HL-60/S4 (cell line): ENCODE measurements at regions not wholly inside any gene's neighbourhood (a gene's known extent, or its start where the extent isn't known, plus 50 kb on each side); places are given as distances from the start of the nearest gene placed in this dataset.
"Not testable (repeated sequence)": the region's sequence is repeated elsewhere in the genome, so short reads cannot be mapped to it uniquely, and the experiment has no call there.

Experiments
- in situ Hi-C: fragments of 300-500 bp; cut with MboI; formaldehyde crosslinking; loops from 2 replicates; pipeline ENCODE4 v1.14.3; 2022; ENCODE audit warnings: low sequenced_read_pairs

- in situ Hi-C loops, result no loop called here
These were observed 184.3 kb downstream of the EDN1 start for GRCh38 chr6:12474167-12475140.

DNA sequence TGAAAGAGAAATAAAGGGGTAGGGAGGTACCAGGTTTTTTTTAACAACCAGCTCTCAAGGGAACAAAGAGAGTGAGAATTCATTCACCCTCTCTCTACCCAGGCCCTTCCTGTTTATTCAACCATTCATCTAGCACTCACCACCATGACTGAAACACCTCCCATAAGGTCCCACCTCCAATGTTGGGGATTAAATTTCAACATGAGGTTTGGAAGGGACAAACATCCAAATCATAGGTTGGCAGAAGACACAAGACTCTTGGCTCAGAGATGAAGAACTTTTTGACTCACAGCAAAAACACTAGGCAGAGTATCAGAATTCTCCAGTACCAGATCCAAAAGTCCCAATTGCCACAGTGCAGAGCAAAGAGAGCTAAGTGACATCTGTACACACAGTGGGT is 186.3 kb downstream of the EDN1 start:
- in situ Hi-C loops, result no loop called here

DNA sequence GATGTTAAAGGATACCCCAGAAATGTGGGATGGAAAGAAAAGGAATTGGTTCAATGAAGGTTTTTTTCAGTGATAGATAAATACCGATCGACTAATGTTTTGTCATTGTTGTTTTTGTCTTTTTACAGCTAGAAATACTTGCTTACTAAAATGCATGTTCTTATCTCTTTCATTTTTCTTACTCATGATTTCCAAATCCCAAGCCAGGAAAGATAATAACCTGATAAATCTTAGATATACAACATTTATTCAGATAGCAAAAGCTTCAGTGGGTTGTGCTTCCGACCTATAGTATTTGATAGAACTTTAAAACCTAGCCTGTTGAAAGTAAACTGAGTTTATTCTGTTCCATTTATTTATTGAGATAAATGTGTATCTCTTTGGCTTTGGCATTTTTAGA is 187.5 kb downstream of the EDN1 start:
- in situ Hi-C loops, result no loop called here

DNA sequence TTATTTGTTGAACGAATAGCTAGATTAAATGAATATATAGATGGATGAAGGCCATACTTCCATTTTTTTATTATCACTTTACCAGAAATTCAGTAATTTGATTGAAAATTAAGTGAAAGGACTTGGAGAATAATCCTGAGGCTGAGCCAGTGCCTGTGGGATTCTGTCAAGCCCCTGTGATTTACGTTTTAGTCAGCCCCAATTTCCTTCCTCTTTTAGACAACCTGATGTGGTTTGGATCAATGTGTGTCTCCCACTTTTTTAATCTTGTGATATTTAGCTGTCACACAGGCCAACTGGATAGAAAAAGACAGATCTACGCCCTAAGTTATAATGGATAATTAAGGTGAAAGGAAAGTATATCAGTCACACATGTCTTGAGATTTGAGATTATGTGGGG is 188.8 kb downstream of the EDN1 start:
- in situ Hi-C loops, result no loop called here

DNA sequence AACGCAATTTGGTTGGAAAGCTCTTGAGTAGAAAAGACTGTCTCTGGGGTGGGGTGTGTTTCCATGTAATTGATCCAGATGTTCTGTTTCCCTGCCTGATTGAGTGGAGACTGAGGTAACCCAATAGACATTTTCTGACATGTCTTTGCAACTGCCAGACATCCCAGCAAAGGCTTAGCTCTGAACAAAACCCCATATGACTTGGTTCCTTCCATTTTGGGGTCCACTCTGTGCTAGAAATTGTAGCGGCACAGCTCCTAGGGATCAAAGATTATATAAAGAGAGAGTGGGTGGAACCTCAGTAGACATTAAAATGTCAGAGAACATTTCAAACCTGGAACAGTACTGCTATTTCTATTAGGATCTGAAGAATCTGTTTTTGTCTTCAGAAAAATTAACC is 189.3 kb downstream of the EDN1 start:
- in situ Hi-C loops, result no loop called here

- in situ Hi-C loops, result no loop called here
These were observed 189.7 kb downstream of the EDN1 start for GRCh38 chr6:12479881-12480280.

DNA sequence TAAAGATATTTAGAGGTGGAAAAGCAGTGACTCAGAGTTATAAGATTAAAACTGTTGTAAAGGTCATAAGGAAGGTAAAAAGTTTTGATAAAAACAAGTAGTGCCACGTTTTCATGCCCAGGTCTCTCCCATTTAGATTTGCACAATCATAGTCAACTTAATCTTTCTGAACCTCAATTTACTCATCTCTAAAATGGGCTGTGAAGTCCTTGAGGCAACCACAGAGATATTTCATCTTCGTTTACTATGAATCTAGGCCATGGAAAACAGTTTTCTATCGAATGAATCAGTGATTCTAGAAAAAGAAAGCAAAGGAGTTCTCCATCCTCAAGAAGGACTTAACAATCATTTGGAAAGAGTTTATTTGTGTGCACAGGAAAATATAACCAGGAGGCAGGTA is 190.2 kb downstream of the EDN1 start:
- in situ Hi-C loops, result no loop called here

GRCh38 chr6:12481292-12481691 is 191.1 kb downstream of the EDN1 start:
- in situ Hi-C loops, result no loop called here

GRCh38 chr6:12481850-12482249 is 191.7 kb downstream of the EDN1 start:
- in situ Hi-C loops, result no loop called here

DNA sequence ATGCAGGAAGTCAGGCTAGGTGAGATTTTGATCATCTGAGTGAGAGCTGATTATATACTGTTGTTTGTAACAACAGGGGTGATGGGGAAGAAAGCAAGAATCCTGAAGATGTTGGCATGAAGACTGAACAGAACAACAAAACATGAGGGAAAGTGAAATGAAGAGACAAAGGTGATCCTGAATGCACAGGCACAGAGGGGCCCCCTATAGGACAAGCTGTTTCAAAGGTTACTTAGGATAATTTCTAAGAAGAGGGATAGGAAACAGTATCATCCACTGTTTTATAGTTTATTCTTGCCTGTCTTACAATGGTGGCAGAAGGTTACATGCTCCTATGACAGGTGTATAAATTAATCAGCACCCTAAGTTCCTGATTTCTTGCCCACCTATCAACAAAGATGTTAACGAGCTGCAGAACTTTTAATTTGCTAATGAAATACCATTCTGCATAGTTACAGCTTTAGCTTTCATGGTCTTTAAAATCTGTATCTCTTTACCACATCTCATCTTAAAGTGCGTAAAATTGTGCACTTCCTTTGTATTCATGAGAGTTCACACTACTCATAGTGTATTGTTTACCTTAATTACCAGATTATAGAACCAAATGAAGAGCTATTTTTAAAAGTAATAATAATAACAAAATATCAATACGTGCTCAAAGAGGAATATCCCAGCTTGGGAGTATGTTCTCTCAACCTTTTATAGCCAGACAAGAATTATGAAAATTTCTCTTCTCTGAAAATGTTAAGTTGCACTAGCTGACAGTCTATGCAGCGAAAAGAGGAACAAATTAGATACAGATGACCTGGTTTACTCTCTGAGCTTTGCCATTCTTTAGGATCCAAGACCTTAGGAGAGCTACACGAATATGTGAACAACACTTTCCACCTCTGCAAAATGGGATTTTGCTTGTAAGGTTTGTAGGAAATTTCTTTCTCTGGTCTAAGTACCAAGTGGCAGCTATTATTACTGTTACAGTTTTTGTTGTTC is 192.5 kb downstream of the EDN1 start:
- in situ Hi-C loops, result no loop called here

DNA sequence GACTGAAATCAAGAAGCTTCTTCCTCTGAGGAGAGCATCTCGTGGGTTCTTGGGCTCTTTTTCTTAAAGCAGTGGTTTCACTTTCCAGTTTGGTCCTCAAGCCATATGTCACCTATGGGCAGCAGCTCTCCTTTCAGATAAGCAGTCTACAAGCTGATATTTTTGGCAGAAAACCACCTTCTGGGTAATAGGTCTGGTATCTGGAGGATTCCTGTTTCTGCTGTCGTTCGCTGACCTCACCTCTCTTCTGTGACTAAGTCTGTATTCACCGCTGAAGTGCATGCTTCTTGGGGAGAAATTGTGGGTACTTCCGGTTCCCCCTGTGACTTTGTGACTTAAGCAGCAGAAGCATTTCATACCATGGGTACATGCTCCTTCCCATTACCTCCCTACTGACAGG is 193.6 kb downstream of the EDN1 start:
- in situ Hi-C loops, result no loop called here

DNA sequence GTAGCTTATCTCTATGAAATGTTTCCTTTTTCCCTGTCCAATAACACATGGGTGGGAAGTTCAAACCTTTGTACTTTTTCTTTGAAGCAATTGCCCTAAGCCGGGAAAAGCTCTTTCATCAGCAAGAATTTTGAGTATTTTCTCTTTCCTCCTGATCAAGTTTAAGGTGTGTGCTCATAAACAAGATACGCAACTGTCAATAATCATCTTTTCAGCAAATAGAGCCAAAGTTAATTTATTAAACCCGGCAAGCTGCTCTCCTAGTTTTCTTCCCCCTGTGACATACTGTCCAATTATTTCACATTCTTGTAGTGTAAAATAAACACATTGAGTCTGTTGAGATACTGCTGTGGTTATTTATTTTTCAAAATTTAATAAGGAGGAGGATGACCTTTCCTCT is 194.4 kb downstream of the EDN1 start:
- in situ Hi-C loops, result no loop called here

DNA sequence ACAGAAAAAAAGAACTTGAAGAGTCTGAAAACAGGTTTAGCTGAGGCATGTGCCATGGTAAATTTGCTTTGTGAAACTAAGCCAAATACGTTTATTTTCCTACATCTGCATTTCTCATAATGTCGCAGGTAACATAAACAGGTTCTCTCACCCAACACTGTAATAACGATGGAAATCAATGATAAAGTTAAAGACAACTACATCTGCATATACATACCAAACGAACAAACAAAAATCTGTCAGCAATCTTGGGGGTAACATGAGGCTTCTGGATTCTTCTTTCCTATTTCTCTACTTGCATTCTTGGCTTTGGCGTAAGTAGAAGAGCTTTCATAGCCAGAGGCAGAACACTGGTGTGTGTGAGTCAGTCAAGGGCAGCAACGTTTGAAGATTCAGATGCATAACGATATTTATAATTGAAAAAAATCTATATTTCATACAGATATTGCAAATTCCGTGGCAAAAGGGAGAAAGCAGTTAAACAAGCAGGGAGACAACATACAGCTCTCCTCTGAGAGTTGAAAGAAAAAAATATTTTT is 195.1 kb downstream of the EDN1 start:
- in situ Hi-C loops, result no loop called here

GRCh38 chr6:12485837-12486236 is 195.7 kb downstream of the EDN1 start:
- in situ Hi-C loops, result no loop called here

DNA sequence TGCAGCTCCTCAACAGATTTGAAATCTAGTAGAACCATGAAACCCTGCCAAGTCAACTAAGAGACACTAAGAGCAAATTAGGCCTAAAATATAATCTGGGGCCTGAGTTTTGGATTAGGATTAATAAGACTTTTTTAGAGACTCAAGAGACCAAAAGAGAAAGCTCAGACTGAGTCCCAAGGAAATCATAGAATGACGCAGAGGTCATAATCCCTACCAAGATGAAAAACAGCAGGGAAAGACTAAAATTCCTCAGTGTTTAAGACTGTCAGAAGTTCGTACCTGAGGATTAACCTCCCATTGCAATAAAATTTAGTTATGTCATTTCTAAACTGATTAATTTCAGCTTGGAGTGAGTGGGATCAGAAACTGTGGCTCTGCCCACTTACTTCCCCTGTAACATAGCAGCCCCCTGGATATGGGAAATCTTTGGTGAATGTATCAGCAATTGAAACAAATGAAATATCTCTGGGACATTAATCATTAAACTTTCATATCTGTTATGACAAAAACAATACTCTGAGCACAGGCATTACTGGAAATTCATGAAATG is 200.3 kb downstream of the EDN1 start:
- in situ Hi-C loops, result no loop called here

DNA sequence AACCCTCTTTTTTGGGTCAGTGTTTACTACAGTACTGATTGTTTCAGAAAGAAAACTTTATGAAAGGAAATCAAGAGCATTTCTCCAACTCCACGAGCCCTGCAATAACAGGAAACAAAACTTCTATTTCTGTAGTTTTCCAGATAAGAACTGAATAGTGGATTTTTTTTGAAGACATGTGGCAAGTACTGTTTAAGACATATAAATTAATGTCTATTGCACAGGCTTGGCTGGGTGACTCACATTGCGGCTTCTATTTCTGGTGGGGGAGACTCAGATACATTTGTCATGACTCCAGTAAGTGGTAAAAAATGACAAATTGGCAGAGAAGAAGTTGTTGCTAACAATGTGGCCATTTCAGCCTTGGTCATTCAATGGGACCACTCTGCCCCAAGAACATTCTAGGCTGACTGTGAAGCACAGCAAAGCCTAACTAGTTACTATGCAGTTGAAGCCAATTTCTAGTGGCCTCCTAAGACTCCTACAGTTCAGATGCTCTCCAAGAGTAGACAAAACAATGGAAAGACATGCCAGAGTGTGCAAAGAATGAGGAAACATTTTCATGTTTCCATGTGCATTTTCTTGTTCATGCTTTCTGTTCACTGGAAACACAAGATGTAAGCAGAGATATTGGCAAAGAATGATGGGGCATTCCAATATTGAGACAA is 200.9 kb downstream of the EDN1 start:
- in situ Hi-C loops, result no loop called here

DNA sequence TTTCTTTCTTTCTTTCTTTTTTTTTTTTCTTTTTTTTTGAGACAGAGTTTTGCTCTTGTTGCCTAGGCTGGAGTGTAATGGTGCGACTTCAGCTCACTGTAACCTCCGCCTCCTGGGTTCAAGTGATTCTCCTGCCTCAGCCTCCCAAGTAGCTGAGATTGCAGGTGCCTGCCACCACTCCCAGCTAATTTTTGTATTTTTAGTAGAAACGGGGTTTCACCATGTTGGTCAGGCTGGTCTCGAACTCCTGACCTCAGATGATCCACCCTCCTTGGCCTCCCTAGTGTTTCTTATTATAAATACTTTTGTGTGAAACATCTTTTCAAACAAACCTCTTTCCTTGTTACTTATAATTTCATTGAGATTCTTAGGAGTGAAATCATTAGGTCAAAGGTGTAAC is 202.8 kb downstream of the EDN1 start:
- in situ Hi-C loops, result not testable (repeated sequence)

GRCh38 chr6:12493446-12493845 is 203.3 kb downstream of the EDN1 start:
- in situ Hi-C loops, result no loop called here

DNA sequence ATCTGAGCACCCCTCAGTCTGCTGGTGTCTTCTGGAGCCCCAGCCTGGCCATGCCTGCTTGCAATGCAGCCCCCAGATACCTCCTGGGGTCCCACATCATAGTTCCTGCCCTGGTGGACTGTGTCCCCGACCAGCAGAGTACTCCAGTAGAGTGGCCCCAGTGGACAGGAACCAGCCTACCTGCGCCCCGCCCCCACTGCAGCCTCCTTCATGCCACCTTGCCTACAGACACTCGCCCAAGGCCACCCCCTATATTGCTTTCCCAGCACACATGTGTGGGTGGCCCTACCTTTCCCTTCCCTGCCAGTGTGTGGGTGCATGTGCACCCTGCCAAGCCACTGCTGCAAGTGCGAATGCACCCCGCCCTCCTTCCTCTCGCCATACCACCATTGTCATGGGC is 204.0 kb downstream of the EDN1 start:
- in situ Hi-C loops, result no loop called here

GRCh38 chr6:12501990-12502389 is 211.8 kb downstream of the EDN1 start:
- in situ Hi-C loops, result no loop called here
